MM.1S (cell line): ENCODE measurements at regions not wholly inside any gene's neighbourhood (a gene's known extent, or its start where the extent isn't known, plus 50 kb on each side); places are given as distances from the start of the nearest gene placed in this dataset.

ENCODE experiments used
- EZH2 ChIP-seq: fragments of 300-600 bp; sonication (generic); optimal IDR thresholded peaks from 2 replicates; pipeline ENCODE3; 2017; ENCODE audit warnings: low read depth, mild to moderate bottlenecking, antibody characterized with exemption, low read length, mixed read lengths
- TF ChIP-seq, protein P1 (sequence below): fragments of 300-600 bp; sonication (generic); IDR thresholded peaks from 2 replicates; pipeline ENCODE4 v1.5.1; 2016; ENCODE audit warnings: antibody characterized with exemption, low read length, mixed read lengths

DNA sequence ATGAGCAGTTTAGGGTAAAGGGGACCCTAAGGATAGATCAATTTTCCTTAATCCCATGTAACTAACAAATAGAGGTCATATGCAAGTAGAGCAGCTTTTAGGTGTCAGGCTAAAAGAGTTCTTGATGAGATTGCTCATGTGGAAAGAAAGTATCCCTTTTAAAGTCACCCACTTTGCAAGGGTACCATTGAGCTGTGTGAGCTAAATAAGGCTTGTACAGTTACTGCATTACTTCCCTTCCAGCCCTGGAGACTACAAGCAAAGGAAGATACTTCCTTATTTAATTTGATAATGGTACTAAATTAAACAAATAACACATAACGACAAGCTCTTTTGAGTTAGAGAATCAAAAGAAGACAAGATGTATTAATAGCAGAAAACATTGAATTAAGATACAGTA, 191.7 kb downstream of the TMX1 start:
- TF ChIP-seq, protein P1, sequence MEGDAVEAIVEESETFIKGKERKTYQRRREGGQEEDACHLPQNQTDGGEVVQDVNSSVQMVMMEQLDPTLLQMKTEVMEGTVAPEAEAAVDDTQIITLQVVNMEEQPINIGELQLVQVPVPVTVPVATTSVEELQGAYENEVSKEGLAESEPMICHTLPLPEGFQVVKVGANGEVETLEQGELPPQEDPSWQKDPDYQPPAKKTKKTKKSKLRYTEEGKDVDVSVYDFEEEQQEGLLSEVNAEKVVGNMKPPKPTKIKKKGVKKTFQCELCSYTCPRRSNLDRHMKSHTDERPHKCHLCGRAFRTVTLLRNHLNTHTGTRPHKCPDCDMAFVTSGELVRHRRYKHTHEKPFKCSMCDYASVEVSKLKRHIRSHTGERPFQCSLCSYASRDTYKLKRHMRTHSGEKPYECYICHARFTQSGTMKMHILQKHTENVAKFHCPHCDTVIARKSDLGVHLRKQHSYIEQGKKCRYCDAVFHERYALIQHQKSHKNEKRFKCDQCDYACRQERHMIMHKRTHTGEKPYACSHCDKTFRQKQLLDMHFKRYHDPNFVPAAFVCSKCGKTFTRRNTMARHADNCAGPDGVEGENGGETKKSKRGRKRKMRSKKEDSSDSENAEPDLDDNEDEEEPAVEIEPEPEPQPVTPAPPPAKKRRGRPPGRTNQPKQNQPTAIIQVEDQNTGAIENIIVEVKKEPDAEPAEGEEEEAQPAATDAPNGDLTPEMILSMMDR = no peak
- TF ChIP-seq EZH2 = no peak
